H1 (cell line): ENCODE measurements at regions not wholly inside any gene's neighbourhood (a gene's known extent, or its start where the extent isn't known, plus 50 kb on each side); places are given as distances from the start of the nearest gene placed in this dataset.

ENCODE experiments used
- CTCF ChIA-PET: fragments of 300-600 bp; sonication (Branson Sonifier 250); formaldehyde crosslinking; loops from one replicate; lab custom pipeline; 2021; ENCODE audit not compliant: partially characterized antibody; lab: Charles Lee
- POLR2A ChIA-PET: fragments of 300-600 bp; sonication (Branson Sonifier 250); formaldehyde crosslinking; loops from one replicate; lab custom pipeline; 2021; ENCODE audit warnings: inconsistent platforms; ENCODE audit not compliant: partially characterized antibody; lab: Charles Lee
- DNase-seq, 2 experiments: peaks; one replicate each; pipeline versions ENCODE4 v3.0.0 to v3.0.0-alpha.2; 2010 to 2022; ENCODE audit warnings: low spot score in 2 of 2, low read depth in 1 of 2, mixed read lengths in 1 of 2
- FAIRE-seq: peaks from 2 replicates; lab custom pipeline; 2011; peaks lifted over from hg19 to GRCh38; lab: Jason Lieb, UNC
- H2AFZ ChIP-seq: 2 replicates; pipeline ENCODE4 v1.8.1; 2012; ENCODE audit warnings: low read length, inconsistent platforms
- H2AK5ac ChIP-seq: 2 replicates; pipeline ENCODE4 v1.6.1; 2013; ENCODE audit warnings: low read depth, low read length
- H2BK120ac ChIP-seq: replicated peaks from 2 replicates; pipeline ENCODE3; 2013; ENCODE audit warnings: low read depth, low read length, inconsistent platforms
- H2BK12ac ChIP-seq: 2 replicates; pipeline ENCODE4 v1.6.1; 2013; ENCODE audit warnings: low read depth, low read length
- H2BK15ac ChIP-seq: 2 replicates; pipeline ENCODE4 v1.6.1; 2013; ENCODE audit warnings: low read length
- H2BK20ac ChIP-seq: 2 replicates; pipeline ENCODE4 v1.6.1; 2013; ENCODE audit warnings: low read length
- H2BK5ac ChIP-seq: 2 replicates; pipeline ENCODE4 v1.6.1; 2013; ENCODE audit warnings: low read depth, low read length
- H3K14ac ChIP-seq: 2 replicates; pipeline ENCODE4 v1.6.1; 2013; ENCODE audit warnings: inconsistent platforms; ENCODE audit not compliant: insufficient read length
- H3K18ac ChIP-seq: 2 replicates; pipeline ENCODE4 v1.6.1; 2013; ENCODE audit warnings: low read length; ENCODE audit errors: extremely low read depth
- H3K23ac ChIP-seq: 2 replicates; pipeline ENCODE4 v1.6.1; 2013; ENCODE audit warnings: inconsistent platforms; ENCODE audit not compliant: insufficient read length
- H3K23me2 ChIP-seq: 2 replicates; pipeline ENCODE4 v1.6.1; 2013; ENCODE audit warnings: low read depth, low read length
- H3K27ac ChIP-seq: 2 replicates; pipeline ENCODE4 v1.6.1; 2011; ENCODE audit warnings: low read depth, low read length, inconsistent platforms
- H3K27me3 ChIP-seq, 4 experiments: replicated peaks in 1 of 4; 1 replicate in 1 of 4; 2 replicates in 3 of 4; pipeline versions ENCODE4 v1.6.1 to v1.8.1; 2011 to 2013; ENCODE audit warnings: low read length in 3 of 4, mild to moderate bottlenecking in 3 of 4, inconsistent platforms in 2 of 4, mixed read lengths in 2 of 4, moderate library complexity in 1 of 4; ENCODE audit not compliant: control insufficient read depth in 3 of 4, insufficient read depth in 3 of 4; ENCODE audit errors: extremely low read depth in 1 of 4
- H3K36me3 ChIP-seq, 4 experiments: 2 replicates each; pipeline versions ENCODE4 v1.6.1 to v1.8.1; 2011 to 2013; ENCODE audit warnings: mild to moderate bottlenecking in 4 of 4, low read length in 3 of 4, moderate library complexity in 2 of 4, control low read depth in 1 of 4, inconsistent platforms in 1 of 4; ENCODE audit not compliant: insufficient read depth in 4 of 4, control insufficient read depth in 2 of 4
- H3K4ac ChIP-seq: replicated peaks from 2 replicates; pipeline ENCODE3; 2013; ENCODE audit warnings: low read length, low read depth, mixed read lengths, inconsistent platforms; ENCODE audit not compliant: insufficient read length
- H3K4me1 ChIP-seq, 4 experiments: replicated peaks in 1 of 4; 1 replicate in 1 of 4; 2 replicates in 3 of 4; pipeline versions ENCODE4 v1.6.1 to v1.8.1; 2011 to 2013; ENCODE audit warnings: low read length in 3 of 4, inconsistent platforms in 2 of 4, mixed read lengths in 1 of 4; ENCODE audit not compliant: insufficient read depth in 4 of 4, control insufficient read depth in 3 of 4
- H3K4me2 ChIP-seq, 2 experiments: 2 replicates each; pipeline versions ENCODE4 v1.6.1 to v1.8.1; 2011 to 2013; ENCODE audit warnings: low read depth in 2 of 2, low read length in 2 of 2, control low read depth in 1 of 2, inconsistent platforms in 1 of 2, mild to moderate bottlenecking in 1 of 2; ENCODE audit not compliant: insufficient read depth in 1 of 2
- H3K4me3 ChIP-seq, 4 experiments: fragments of 200-600, 300-600 bp in 1 of 4; sonication (generic), shearing (Covaris generic), sonication (Bioruptor Twin) in 1 of 4; 2 replicates each; pipeline versions ENCODE4 v1.5.1 to v1.8.1; 2011 to 2016; ENCODE audit warnings: low read length in 4 of 4, low read depth in 3 of 4, control low read depth in 2 of 4, inconsistent platforms in 2 of 4, mild to moderate bottlenecking in 2 of 4, mixed read lengths in 1 of 4, moderate library complexity in 1 of 4; ENCODE audit not compliant: insufficient read depth in 2 of 4; ENCODE audit errors: extremely low read depth in 1 of 4
- H3K56ac ChIP-seq: replicated peaks from 2 replicates; pipeline ENCODE3; 2013; ENCODE audit warnings: low read depth, mild to moderate bottlenecking, mixed read lengths, low read length, inconsistent platforms; ENCODE audit not compliant: insufficient read length
- H3K79me1 ChIP-seq: 2 replicates; pipeline ENCODE4 v1.6.1; 2013; ENCODE audit warnings: low read depth, low read length, control low read depth
- H3K79me2 ChIP-seq, 2 experiments: 2 replicates each; pipeline versions ENCODE4 v1.6.1 to v1.8.1; 2012 to 2013; ENCODE audit warnings: low read length in 2 of 2, mild to moderate bottlenecking in 2 of 2, inconsistent platforms in 1 of 2; ENCODE audit not compliant: insufficient read depth in 2 of 2, control insufficient read depth in 1 of 2
- H3K9ac ChIP-seq, 4 experiments: replicated peaks in 1 of 4; 1 replicate in 1 of 4; 2 replicates in 3 of 4; pipeline versions ENCODE4 v1.6.1 to v1.8.1; 2011 to 2013; ENCODE audit warnings: low read depth in 3 of 4, low read length in 3 of 4, control low read depth in 2 of 4, mild to moderate bottlenecking in 2 of 4, moderate library complexity in 2 of 4, inconsistent platforms in 1 of 4; ENCODE audit errors: extremely low read depth in 1 of 4
- H3K9me3 ChIP-seq, 2 experiments: 2 replicates each; pipeline versions ENCODE4 v1.6.1 to v1.8.1; 2012 to 2013; ENCODE audit warnings: mild to moderate bottlenecking in 2 of 2, moderate library complexity in 2 of 2, control low read depth in 1 of 2, inconsistent platforms in 1 of 2, low read depth in 1 of 2, low read length in 1 of 2, mixed read lengths in 1 of 2; ENCODE audit not compliant: insufficient read depth in 2 of 2
- H4K20me1 ChIP-seq, 2 experiments: replicated peaks in 1 of 2; 2 replicates each; pipeline versions ENCODE3 to v1.8.1; 2011 to 2013; ENCODE audit warnings: inconsistent platforms in 2 of 2, low read length in 2 of 2, mild to moderate bottlenecking in 1 of 2; ENCODE audit not compliant: insufficient read depth in 2 of 2, control insufficient read depth in 1 of 2
- H4K5ac ChIP-seq: 2 replicates; pipeline ENCODE4 v1.6.1; 2013; ENCODE audit warnings: low read length, low read depth, mixed read lengths, inconsistent platforms; ENCODE audit not compliant: insufficient read length
- H4K8ac ChIP-seq: 2 replicates; pipeline ENCODE4 v1.8.0; 2013; ENCODE audit warnings: mild to moderate bottlenecking, moderate library complexity, low read length, inconsistent platforms; ENCODE audit not compliant: insufficient read depth; ENCODE audit errors: extremely low read depth
- H4K91ac ChIP-seq: replicated peaks from 2 replicates; pipeline ENCODE3; 2013; ENCODE audit warnings: low read length, mixed read lengths, inconsistent platforms; ENCODE audit not compliant: insufficient read length
- ASH2L ChIP-seq: fragments of 200-600, 300-600 bp; sonication (generic); IDR thresholded peaks from one replicate; pipeline ENCODE4 v1.7.1; 2017; ENCODE audit warnings: low read length
- ATF3 ChIP-seq: IDR thresholded peaks from 2 replicates; pipeline ENCODE4 v1.6.1; 2011; ENCODE audit warnings: low read depth, mild to moderate bottlenecking, low read length; ENCODE audit not compliant: insufficient read depth
- CHD1 ChIP-seq: IDR thresholded peaks from 2 replicates; pipeline ENCODE4 v1.6.1; 2012; ENCODE audit warnings: low read depth, low read length, improper control_type of control experiment
- CTBP2 ChIP-seq: IDR thresholded peaks from 2 replicates; pipeline ENCODE4 v1.7.0; 2011; ENCODE audit warnings: borderline replicate concordance, mild to moderate bottlenecking, moderate library complexity, mixed read lengths, low read length; ENCODE audit not compliant: insufficient read depth, insufficient read length
- EGR1 ChIP-seq: IDR thresholded peaks from 2 replicates; pipeline ENCODE4 v1.6.1; 2011; ENCODE audit warnings: low read depth, low read length, borderline replicate concordance
- EZH2 ChIP-seq: fragments of 200-600 bp; sonication (generic); IDR thresholded peaks from 2 replicates; pipeline ENCODE4 v1.7.1; 2012; ENCODE audit warnings: low read depth, mild to moderate bottlenecking, moderate library complexity, low read length, inconsistent platforms; ENCODE audit not compliant: severe bottlenecking
- MAFK ChIP-seq: IDR thresholded peaks from 2 replicates; pipeline ENCODE4 v1.6.1; 2012; ENCODE audit warnings: low read depth, mild to moderate bottlenecking, improper control_type of control experiment, low read length
- POLR2A ChIP-seq, 2 experiments: IDR thresholded peaks; 1 replicate in 1 of 2; 2 replicates in 1 of 2; pipeline ENCODE4 v1.6.1; 2011; ENCODE audit warnings: low read depth in 2 of 2, low read length in 2 of 2, mild to moderate bottlenecking in 2 of 2; ENCODE audit errors: control extremely low read depth in 1 of 2
- RXRA ChIP-seq: IDR thresholded peaks from 2 replicates; pipeline ENCODE4 v1.6.1; 2011; ENCODE audit warnings: low read depth, mild to moderate bottlenecking, low read length, moderate library complexity; ENCODE audit not compliant: insufficient read depth
- SIX5 ChIP-seq: IDR thresholded peaks from 2 replicates; pipeline ENCODE4 v1.6.1; 2011; ENCODE audit warnings: mild to moderate bottlenecking, low read depth, low read length
- SP1 ChIP-seq: IDR thresholded peaks from 2 replicates; pipeline ENCODE4 v1.6.1; 2011; ENCODE audit warnings: low read depth, low read length
- TAF1 ChIP-seq: IDR thresholded peaks from 2 replicates; pipeline ENCODE4 v1.6.1; 2011; ENCODE audit warnings: mild to moderate bottlenecking, low read depth, low read length
- WGBS, 2 experiments: shearing (Covaris generic) in 1 of 2; methylation state at CpG; one replicate each; pipeline versions ENCODE4 v1.1.6 to v1.1.7; 2013 to 2015; ENCODE audit warnings: low lambda C conversion rate in 2 of 2, mixed read lengths in 2 of 2, inconsistent platforms in 1 of 2, low coverage in 1 of 2, missing lambda C conversion rate in 1 of 2; ENCODE audit not compliant: insufficient replicate concordance in 2 of 2, insufficient coverage in 1 of 2, insufficient read length in 1 of 2; ENCODE audit errors: extremely low coverage in 1 of 2, missing lambda C conversion rate in 1 of 2; 5-methylcytosine and 5-hydroxymethylcytosine counted together
- TF ChIP-seq, protein P1 (sequence below): IDR thresholded peaks from 2 replicates; pipeline ENCODE4 v1.6.1; 2011; ENCODE audit warnings: low read length, improper control_type of control experiment

- Histone ChIP-seq H3K18ac (no peak overlapping the region), H2BK120ac (no peak overlapping the region), H3K56ac (no peak overlapping the region), H3K4me3 (no peak overlapping the region), H3K9ac (no peak overlapping the region), H3K79me1 (no peaks in the 10 kb centered on the region), H3K4me1 (no peaks in the 10 kb centered on the region), H3K23ac (no peak overlapping the region), H3K14ac (no peak overlapping the region), H3K79me2 (no peaks in the 10 kb centered on the region), H2BK20ac (no peak overlapping the region), H4K8ac (no peak overlapping the region), H4K91ac (no peak overlapping the region), H3K23me2 (no peaks in the 10 kb centered on the region), H2BK15ac (no peak overlapping the region), H3K27ac (no peak overlapping the region), H3K9me3 (no peaks in the 10 kb centered on the region), H4K20me1 (no peaks in the 10 kb centered on the region), H2BK5ac (no peak overlapping the region), H3K27me3 (no peaks in the 10 kb centered on the region), H2BK12ac (no peak overlapping the region), H2AFZ (no peak overlapping the region), H2AK5ac (no peak overlapping the region), H4K5ac (no peak overlapping the region), H3K36me3 (no peaks in the 10 kb centered on the region), H3K4ac (no peak overlapping the region), H3K4me2 (no peak overlapping the region)
- ChIA-PET CTCF (interaction anchor here (1.1 kb wide), 1 partner anchor 124 kb away, joined by 3 read pairs; no protein-coding TSS in a partner anchor), POLR2A (no interaction called here)
- no peak for FAIRE-seq
- DNase-seq: no peak
- 86% methylated on average over 1 of the region's 1 CpG; no CpG with 5 or more reads in 1 of the 2 experiments for WGBS, 2 experiments
- TF ChIP-seq, protein P1, sequence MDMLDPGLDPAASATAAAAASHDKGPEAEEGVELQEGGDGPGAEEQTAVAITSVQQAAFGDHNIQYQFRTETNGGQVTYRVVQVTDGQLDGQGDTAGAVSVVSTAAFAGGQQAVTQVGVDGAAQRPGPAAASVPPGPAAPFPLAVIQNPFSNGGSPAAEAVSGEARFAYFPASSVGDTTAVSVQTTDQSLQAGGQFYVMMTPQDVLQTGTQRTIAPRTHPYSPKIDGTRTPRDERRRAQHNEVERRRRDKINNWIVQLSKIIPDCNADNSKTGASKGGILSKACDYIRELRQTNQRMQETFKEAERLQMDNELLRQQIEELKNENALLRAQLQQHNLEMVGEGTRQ: no peak
- TF ChIP-seq RXRA: no peak
- no peak for TF ChIP-seq TAF1
- TF ChIP-seq CHD1: no peak
- no peak for TF ChIP-seq SP1
- TF ChIP-seq EZH2: no peak
- TF ChIP-seq CTBP2: no peak
- no peak for TF ChIP-seq MAFK
- TF ChIP-seq ASH2L: no peak
- TF ChIP-seq SIX5: no peak
- no peak for TF ChIP-seq ATF3
- TF ChIP-seq POLR2A (IDR thresholded peaks at IDR 0.05; ENCODE audit: control extremely low read depth in 1 of 2, low read depth in 2 of 2, low read length in 2 of 2): no peak
- TF ChIP-seq EGR1: no peak
These were observed 264.5 kb downstream of the VRK1 start for GRCh38 chr14:97061714-97062113.
